NCI-H748 (cell line): ENCODE measurements at regions not wholly inside any gene's neighbourhood (a gene's known extent, or its start where the extent isn't known, plus 50 kb on each side); places are given as distances from the start of the nearest gene placed in this dataset.
"Not testable (repeated sequence)": the region's sequence is repeated elsewhere in the genome, so short reads cannot be mapped to it uniquely, and the experiment has no call there.

Experiments
- DNase-seq: peaks from one replicate; lab custom pipeline; 2025; ENCODE audit not compliant: unreplicated experiment; lab: John Stamatoyannopoulos, UW

GRCh38 chr16:54985156-54985555 lies 54.5 kb downstream of the IRX5 start:
- DNase-seq: no peak

GRCh38 chr16:54985668-54986067 lies 55.0 kb downstream of the IRX5 start:
- DNase-seq: no peak

GRCh38 chr16:54986409-54986808 lies 55.7 kb downstream of the IRX5 start:
- no peak for DNase-seq

DNA sequence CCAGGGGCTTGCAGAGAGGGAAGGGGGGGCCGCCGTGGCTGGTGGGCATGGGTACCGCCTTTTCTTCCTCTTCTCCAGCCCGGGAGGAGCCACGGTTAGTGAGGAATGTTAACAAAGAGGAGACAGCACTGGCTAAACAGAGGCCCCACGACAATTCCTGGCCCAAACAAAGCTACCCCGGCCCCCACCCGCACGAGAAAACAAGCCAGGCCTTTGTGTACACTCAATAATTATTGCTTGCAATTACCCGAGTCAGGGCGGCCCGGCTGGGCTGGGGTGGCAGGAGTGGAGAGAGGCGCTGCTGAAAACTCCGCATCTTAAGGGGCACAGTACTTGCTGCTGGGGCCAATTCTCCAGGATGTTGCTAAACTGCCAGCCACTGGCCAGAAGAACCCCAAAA lies 56.4 kb downstream of the IRX5 start:
- DNase-seq: peak; percentile 69

- DNase-seq: no peak
Observed at GRCh38 chr16:54991525-54991924, 60.9 kb downstream of the IRX5 start.

DNA sequence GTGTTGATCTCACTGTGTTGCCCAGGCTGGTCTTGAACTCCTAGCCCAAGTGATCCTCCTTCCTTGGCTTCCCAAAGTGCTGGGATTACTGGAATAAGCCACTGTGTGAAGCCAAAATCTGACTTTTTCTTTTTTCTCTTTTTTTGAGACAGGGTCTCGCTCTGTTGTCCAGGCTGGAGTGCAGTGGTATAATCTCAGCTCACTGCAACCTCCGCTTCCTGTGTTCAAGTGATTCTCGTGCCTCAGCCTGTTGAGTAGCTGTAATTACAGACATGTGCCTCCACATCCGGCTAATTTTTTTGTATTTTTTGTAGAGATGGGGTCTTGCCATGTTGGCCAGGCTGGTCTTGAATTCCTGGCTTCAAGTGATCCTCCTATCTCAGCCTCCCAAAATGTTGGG lies 61.3 kb downstream of the IRX5 start:
- DNase-seq: not testable (repeated sequence)

DNA sequence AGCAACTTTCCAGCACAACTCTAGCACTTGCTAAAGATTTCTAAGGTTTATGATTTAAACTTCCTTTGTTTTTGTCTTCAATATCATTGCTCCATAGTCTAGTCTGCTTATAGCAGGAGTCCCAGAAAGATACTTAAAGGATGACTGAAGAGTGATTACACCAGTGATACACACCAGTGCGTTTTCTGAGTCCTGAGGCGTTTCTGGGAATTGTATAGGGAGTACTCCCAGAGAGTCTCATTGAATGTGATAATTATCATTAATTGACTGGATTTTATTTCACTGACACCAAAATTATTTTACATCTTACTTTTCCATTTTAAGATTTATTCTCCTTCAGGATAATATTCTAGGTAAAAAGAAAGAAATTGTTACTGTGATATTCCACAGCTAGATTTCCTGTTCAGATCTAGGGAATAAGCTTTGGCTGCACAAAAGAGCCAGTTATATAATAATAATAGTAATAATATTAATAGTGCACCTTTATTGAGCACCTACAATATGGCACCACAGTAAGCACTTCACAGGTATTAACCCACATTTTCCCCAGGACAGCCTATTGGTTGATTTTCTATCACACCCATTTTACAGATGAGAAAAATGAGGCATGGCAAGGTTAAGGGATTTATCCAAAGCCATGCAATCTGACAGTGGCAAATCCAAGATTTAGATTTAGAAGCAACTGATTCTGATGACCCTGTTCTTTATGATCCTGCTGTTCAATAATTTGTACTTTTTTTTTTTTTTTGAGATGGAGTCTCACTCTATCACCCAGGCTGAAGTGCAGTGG lies 62.6 kb downstream of the IRX5 start:
- DNase-seq: no peak

- DNase-seq: no peak
Observed at GRCh38 chr16:54996186-54996585, 65.5 kb downstream of the IRX5 start.

- DNase-seq: no peak
Observed at GRCh38 chr16:54998834-54999233, 68.2 kb downstream of the IRX5 start.

DNA sequence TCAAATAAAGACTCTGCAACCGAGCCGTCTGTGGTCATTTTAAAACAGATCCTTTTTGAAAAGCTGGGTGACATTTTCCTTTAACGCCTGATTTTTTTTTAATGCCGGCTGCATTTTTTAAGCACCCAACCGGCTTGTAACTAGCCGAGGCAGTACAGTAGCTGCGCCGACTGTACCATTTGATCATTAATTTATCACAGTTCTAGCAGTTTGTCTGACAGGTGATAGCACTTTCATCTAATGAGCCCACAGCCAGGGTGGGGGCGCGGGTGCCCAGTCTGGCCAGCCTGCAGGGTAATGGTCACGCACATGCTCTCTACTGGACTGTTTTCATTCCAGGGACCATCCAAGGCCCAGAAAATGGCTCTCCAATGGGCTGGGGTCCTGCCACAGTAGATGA lies 68.8 kb downstream of the IRX5 start:
- no peak for DNase-seq

DNA sequence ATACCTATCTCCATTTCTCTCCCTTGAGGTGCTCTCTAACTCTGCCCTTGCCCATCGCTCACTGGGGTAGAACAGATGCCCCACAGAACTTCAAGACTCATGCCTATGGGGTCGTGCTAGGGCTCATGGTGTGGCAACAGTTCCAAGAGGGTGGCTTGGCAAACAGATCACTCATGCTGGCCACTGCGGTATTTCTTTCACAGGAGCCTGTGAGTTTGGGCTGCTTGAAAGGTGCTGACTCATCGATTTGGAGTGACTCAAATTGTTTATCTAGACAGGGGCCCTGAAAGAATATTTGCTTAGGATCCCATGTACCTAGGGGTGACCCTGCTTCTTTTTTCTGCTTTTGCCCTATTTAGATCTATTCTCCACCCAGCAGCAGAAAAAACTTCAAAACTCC lies 69.9 kb downstream of the IRX5 start:
- no peak for DNase-seq

- DNase-seq: no peak
Observed at GRCh38 chr16:55001931-55002330, 71.3 kb downstream of the IRX5 start.

DNA sequence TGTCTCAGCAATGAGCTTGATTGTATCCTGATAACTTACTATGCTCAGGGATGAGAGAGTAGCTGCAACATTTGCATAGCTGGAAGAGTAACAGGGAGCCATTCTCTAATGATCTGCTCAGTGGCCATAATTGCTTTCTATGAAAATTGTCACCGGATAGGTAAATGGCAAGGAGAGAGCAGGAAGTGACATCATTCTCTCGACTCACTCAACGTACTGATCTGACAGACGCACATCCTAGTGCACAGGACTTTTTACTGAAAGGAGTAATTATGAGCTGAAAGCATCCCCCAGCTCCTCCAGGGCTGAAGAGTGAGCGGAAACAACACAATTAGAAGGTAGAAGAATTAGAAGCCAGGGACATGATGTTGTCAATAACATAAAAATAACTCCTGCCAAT lies 71.8 kb downstream of the IRX5 start:
- DNase-seq: peak; percentile 27

DNA sequence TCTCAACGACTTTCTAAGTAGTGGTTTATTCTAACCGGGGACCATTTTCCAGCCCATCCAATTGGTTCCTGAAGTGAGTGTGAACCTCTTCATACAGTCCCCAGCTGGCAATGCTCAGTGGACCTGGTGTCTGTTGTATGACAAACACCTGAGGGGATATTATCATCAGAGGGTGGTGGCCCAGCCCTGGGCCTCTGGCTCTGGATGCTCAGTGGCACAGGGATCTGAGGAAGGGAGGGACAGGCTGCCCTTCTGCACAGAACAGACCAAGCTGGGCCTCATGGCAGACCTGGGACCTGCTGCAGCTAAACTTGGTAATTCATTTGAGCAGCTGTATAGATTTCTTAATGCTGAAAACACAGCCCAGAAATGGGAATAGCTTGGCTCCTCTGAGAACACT lies 72.6 kb downstream of the IRX5 start:
- no peak for DNase-seq

GRCh38 chr16:55003916-55004315 lies 73.3 kb downstream of the IRX5 start:
- peak; percentile 10 for DNase-seq

DNA sequence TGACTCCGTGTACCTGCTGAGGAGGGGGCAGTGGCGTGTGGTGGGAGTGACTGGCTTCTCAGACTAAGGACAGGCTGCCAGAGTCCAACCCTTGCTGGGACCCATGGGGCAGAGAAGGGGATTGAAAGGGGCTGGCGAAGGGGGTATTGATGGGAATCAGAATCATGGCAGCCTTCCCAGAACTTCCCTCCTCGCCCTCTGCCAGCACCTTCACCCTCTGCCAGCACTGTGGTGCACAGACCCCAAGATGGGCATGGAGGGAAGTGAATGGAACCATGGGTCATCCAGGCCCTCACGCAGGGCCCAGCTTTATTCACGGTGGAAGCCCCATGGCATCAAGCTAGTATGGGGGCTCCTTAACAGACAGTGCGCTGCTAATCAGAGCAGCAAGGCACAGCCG lies 76.8 kb downstream of the IRX5 start:
- no peak for DNase-seq

- no peak for DNase-seq
Observed at GRCh38 chr16:55008836-55009510, 78.3 kb downstream of the IRX5 start.

DNA sequence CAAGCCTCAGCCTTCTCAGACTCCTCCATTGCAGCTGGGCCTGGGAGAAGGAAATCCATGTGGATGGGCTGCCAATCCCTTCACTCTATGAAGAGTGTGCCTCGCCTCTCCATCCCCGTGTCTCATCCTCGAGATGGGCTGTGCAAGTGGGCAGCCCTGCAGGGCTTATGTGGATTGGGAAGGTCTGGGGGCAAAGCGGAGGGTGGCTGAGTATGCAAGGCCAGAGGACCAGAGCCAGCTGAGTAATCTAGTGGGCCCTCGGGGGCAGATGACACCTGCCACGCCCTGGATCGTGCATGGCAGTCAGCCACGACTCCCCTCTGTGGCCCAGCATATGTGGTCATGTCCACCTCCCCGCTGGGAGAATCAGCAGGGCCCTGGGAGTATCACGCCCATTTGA lies 78.9 kb downstream of the IRX5 start:
- no peak for DNase-seq

DNA sequence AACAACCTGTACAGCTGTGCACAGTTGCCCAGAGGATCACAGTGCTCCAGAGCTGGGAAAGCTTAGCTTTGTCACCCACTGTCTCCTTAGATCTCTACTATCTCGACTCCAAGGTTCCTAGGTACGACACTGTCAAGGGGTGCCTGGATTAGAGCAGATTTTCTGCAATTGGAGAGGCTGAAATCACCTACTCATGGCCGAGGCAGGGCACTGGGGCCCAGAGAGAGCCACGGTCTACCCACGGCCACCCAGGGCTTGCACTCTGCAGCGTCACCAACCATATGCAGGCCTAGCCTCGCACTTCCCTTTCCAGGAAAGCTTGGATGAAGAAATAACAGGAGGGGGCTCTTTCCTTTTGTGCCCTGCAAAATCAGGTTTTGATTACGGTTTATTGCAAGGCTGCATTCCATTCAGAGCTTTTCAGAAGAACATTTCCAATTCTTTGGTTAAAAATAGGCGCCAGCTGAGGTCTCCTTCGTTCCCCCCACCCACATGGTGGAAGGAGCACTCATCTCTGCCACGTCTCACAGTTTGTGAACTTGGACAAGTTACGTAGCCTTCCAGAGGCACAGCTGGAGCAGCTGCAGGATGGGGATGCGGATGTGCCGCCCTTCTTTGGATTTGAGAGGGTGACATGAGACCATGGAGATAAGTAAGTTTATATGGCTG lies 80.0 kb downstream of the IRX5 start:
- DNase-seq: no peak

DNA sequence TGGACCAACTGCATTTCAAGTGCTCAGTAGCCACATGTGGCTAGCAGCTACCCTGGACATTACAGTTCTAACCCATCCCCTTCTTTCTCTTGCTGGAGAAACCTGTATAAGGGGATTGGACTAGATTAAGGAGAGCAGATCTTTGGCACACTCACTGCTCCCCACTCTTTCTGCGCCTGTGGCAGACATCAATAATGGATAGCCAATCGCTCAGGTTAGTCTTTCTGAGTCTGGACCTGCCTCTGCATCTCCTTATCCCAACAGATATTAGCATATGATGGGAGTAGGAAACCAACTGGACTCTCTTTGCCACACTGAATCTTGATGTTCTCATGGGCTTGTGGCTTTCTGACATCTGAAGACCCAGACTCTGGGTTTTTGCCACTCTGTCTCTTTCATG lies 81.7 kb downstream of the IRX5 start:
- DNase-seq: no peak

DNA sequence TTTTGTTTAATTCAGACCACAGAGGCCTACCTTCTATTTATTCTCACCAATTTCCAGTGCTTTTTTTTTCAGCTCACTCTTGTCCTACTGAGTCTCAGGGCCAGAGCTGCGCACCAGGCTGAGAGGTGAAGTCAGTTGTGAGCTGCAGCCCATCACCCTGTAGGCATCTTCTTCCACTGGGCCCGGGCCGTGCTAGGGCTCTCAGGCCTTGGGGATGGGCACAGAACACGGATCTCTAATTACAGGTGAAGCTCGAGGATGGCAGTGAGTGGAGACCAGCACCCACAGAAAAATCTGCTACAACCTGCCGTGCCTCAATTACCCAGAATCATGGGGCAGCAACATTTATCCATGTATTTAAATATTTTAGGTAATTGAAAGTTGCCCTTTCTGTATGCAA lies 82.1 kb downstream of the IRX5 start:
- no peak for DNase-seq

DNA sequence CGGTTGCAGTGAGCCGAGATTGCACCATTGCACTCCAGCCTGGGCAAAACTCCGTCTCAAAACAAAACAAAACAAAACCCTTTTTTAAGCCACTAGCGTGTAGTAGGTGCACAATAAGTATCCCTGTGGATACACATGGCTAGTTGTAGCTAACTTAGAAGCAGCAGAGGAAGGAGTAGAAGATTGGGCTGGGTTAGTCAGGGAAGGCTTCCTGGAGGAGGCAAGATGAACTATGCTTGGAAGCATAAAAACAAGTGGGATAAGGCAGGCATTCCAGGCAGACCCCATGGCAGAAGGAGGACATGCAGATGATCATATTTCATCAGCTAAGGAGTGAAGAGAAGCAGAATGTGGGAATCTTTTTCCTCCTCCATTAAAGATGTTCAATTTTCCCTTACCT lies 83.4 kb downstream of the IRX5 start:
- no peak for DNase-seq
